HL-60/S4 (cell line): ENCODE measurements at regions not wholly inside any gene's neighbourhood (a gene's known extent, or its start where the extent isn't known, plus 50 kb on each side); places are given as distances from the start of the nearest gene placed in this dataset.

ENCODE experiments used
- in situ Hi-C: fragments of 300-500 bp; cut with MboI; formaldehyde crosslinking; loops from 2 replicates; pipeline ENCODE4 v1.14.3; 2022; ENCODE audit warnings: low sequenced_read_pairs

- in situ Hi-C loops = no loop called here
Observed at GRCh38 chr22:46090036-46090591, 60.2 kb upstream of the PPARA start.

DNA sequence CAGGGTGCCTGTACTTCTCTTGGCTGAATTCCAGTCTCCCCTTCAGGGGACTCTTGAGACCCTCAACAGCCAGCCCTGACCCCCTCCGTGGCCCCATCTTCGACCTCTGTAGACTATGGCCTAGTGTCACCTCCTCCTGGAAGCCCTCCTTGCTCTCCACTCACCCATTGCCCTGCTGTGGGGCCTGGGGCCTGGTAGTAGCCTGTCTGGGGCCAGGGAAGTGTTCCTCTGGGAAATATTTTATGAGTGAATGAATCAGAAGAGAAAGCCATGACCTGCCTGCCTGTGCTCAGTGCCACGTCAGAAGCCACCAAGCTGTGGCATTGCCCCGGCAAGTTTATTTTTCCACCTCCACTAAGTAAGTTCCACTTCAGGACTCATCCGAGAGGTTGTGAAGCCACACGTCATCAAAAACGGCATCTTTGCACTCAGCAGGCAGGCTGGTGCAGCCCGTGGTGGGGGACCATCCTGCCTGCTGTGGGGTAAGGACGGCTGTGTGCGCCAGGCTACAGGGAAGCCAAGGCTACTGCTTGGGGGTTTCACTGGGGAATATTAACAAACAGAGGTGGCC lies 59.6 kb upstream of the PPARA start:
- in situ Hi-C loops = no loop called here

DNA sequence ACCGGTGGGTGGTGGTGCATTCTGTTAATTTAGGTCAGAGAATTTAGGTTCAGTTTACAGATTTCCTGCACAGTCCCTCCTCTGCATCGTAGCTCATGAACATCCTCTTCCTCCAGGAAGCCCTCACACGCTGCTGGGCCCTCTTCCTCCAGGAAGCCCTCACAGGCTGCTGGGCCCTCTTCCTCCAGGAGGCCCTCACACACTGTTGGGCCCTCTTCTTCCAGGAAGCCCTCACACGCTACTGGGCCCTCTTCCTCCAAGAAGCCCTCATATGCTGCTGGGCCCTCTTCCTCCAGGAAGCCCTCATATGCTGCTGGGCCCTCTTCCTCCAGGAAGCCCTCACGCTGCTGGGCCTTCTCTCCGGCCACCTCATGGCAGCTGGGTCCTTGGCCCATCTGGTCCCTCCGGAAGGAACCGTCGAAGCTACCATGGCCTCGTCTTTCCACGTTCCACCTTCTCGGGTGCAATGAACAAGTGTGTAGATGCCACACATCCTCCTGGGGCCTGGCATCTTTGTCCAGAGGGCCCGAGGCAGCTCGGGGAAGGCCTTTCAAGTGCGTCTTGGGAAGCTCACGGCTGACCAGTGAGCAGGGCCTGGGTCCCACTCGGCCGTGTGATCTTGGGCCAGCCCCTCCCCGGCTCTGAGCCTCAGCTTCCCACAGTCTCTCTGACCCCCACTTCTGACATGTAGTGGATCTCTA lies 58.9 kb upstream of the PPARA start:
- in situ Hi-C loops = no loop called here

GRCh38 chr22:46092011-46092410 lies 58.3 kb upstream of the PPARA start:
- in situ Hi-C loops = no loop called here

DNA sequence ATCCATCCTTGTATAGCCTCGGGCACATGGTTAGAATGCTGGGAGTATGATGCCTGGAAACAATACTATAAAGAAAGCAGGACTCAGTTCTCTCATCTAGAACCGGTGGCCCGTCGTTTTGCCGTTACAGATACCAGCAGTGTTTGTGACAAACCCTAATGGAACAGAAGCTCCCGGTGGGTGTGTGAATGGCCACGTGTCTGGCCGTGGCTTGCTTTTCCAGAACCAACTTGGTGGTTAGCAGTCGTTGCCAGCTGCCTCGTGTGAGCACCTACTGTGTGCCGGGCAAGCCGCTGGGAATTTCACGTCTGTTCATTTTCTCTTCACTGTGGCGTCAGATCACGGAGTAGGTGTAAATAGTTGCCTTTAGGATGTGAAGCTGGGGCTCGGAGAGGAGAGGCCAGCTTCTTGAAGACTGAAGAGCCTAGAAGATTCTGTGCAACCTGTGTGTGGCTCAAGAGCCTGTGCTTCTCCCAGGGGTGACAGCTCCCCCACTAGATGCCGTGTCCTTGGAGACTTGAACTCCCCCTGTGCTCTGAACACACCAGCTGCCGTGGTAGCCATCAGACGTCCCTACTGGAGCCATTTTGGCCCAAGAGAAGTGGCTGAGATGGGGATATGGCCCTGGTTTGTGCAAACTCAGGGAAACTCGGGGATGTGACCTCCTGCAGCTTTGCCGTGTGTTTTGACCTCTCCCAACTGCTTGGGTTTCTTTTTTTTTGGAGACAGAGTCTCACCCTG lies 57.5 kb upstream of the PPARA start:
- in situ Hi-C loops = no loop called here

DNA sequence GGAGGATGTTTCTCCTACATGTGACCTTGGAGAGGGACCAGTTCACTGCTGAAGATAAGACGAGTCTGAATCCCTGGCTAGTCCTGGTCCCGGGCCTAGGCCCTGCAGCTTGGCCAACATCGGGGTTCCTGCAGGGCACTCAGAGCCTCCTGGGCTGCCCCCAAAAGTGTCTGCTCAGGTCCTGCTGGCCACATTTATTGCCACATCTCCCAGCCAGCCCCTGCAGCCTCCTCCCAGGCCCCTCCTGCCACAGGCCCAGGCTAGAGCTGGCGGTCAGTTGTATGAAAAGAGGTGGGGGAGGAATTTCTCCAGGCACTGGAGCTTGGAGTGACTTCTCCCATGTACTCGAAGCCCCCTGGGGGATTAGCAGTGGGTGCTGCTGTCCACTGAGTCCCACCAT lies 56.5 kb upstream of the PPARA start:
- in situ Hi-C loops = no loop called here

DNA sequence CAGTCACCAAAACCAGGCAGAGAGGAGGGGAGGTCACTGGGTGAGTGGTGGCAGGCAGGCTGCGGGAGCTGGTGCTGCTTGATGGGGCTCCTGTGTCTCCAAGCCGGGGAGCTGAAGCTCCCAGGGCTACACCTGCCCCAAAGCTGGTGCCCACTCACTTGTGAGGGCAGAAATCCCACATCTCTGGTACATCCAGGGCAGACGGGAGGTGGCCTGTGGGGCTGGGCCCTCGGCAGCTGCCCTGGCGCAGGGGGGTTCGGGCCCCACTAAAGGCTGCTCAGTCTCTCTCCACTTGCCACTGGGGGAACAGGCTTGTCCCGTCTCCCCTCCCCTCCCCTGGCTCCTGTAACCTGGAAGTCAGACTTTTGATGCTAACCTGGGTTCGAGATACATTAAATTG lies 55.6 kb upstream of the PPARA start:
- in situ Hi-C loops = no loop called here

GRCh38 chr22:46096051-46096450 lies 54.3 kb upstream of the PPARA start:
- in situ Hi-C loops = no loop called here

GRCh38 chr22:46096706-46097230 lies 53.6 kb upstream of the PPARA start:
- in situ Hi-C loops = no loop called here

DNA sequence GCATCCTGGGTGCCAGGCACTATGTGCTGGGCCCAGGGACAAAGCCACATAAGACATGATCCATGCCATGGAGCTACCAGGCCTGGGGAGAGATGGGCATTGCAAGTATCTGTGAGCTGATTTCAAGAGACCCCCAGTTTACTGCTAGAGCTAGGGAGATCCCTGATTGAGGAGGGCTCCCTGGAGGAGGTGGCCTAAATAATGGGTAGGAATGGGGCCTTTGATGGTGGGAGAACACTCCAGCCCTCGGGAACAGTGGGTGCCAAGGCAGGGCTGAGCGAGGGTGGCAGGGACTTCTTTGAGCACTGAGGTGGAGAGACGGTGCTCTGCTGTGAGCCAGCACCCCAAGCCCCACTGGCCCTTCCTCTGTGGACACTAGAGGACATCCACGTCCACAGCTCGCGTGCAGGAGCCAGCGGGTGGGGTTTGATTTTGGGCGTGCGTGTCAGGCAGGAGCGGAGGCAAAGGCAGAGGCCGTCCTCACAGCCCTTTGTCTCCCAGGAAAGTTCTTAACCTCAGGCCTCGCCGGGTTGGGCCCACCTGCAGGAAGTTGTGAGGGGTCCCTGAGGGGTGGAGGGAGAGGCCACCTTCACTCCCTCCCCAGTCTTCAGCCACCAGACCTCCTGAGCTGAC lies 52.9 kb upstream of the PPARA start:
- in situ Hi-C loops = no loop called here

DNA sequence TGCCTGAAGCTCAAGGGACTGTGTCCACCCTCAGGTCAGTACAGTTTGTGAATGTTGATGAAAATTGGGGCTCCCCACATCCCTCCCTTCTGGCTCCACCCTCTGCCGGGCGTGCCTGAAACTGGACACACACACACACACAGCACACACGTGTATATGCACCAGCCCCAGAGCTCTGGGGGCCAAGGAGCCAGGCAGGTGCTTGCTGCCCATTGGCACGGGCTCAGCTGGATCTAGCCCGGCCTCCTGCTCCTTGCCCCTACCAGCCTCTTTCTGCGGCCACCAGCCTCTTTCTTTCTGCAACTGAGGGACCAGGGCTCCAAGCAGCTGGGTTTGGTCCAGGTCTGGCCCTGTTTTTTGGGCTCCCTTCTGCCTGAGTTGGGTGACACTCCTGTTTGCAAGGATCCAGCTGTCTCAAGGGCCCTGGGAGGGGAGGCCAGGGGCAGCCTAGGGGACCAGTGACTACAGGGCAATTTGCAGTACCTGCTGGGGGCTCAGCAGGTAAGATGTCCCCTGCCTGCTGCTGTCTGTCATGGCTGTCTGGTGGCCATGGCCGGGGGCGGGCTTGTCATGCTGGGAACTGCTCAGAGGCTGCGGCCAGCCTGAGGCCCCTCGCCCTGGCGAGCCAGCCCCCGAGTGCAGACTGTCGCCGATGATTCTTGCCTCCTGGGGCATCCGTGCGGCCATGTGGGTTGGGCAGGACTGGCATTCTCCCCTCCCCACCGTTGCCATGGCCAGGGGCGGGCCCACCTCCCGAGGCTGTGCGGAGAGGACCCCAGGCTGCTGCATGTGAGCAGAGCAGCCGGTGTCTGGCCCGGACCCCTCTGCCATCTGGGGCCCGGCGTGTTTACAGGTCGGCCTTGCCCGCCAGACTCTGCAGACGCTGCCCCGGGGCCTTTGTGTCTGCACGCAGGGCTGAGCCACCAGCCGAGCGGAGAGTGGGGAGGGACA lies 51.5 kb upstream of the PPARA start:
- in situ Hi-C loops = no loop called here

DNA sequence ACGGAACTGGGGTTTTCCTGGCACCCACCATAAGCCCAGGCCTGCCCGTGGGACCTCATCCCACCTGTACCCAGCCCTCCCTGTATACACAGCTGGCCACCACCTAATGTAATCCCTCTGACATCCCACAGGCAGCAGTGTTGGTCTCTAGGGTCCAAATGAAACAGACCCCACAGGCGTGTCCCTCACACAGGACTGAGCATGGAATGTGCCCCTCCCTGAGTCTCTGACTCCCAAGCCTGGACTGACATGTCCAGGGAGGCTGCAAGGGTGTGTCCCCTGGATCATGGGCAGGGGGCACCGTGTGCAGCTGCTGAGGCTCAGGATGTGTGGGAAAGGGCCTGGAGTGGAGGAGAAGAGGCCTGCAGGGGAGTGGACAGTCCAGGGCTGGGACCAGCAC lies 50.6 kb upstream of the PPARA start:
- in situ Hi-C loops = loop anchor here (25.0 kb wide), 1 partner anchor 237 kb away; no protein-coding TSS in a partner anchor

DNA sequence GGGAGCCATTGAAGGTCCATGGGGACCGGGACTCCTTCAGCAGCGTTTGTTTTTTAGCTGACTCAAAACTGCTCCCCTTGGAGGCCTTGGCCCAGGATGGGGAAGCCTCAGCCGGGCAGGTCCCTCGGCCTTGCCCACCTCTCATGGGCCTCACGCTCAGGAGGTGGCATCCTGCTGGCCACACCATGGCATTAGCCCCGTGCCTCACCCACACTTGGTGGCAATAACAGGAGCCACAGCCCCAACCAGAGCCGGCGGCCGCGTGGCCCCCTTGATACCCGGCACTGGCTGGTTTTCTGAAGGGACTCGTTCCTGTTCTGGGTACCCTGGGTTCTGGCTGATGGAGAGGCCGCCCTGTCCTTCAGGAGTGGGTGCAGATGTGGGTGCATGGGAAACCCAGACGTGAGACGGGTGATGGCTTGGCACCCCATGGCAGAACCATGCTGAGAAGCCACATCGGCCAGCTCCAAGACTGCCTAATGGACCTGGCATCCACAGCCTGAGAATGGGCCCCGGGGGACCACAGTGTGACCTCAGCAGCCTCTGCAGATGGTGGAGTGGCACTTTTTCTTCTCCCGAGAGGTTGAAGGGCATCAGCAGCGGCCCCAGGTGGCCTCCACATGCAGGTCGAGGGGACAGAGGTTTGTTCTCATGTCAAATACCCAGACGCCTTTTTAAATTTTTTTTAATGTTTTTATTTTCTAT lies 49.8 kb upstream of the PPARA start:
- in situ Hi-C loops = loop anchor here (25.0 kb wide), 1 partner anchor 238 kb away; no protein-coding TSS in a partner anchor
